SH-SY5Y (cell line): ENCODE measurements at regions not wholly inside any gene's neighbourhood (a gene's known extent, or its start where the extent isn't known, plus 50 kb on each side); places are given as distances from the start of the nearest gene placed in this dataset.

Source experiments
- GATA2 ChIP-seq: IDR thresholded peaks from 2 replicates; pipeline ENCODE4 v1.6.1; 2011; ENCODE audit warnings: mild to moderate bottlenecking, low read depth, low read length
- GATA3 ChIP-seq: IDR thresholded peaks from 2 replicates; pipeline ENCODE4 v1.6.1; 2011; ENCODE audit warnings: low read depth, mild to moderate bottlenecking, low read length, moderate library complexity

- TF ChIP-seq GATA2 (no peak), GATA3 (no peak)
These were observed 575.6 kb upstream of the PITX2 start for GRCh38 chr4:111198446-111198845.
